Spinal cord (tissue), 9 donors: ENCODE measurements at regions not wholly inside any gene's neighbourhood (a gene's known extent, or its start where the extent isn't known, plus 50 kb on each side); places are given as distances from the start of the nearest gene placed in this dataset.
"Not testable (repeated sequence)": the region's sequence is repeated elsewhere in the genome, so short reads cannot be mapped to it uniquely, and the experiment has no call there.

Experiments used
- DNase-seq, 6 donors: peaks; one replicate each; pipeline versions ENCODE4 v3.0.0 to v3.0.0-alpha.2; 2013 to 2015; ENCODE audit warnings: low spot score in 6 of 6, low read depth in 4 of 6
- H3K27ac ChIP-seq: one replicate; pipeline ENCODE4 v1.5.1; 2013; ENCODE audit warnings: low read depth, low read length, control low read depth
- H3K27me3 ChIP-seq: one replicate; pipeline ENCODE4 v1.6.1; 2013; ENCODE audit warnings: low read length; ENCODE audit not compliant: control insufficient read depth, insufficient read depth
- H3K36me3 ChIP-seq: one replicate; pipeline ENCODE4 v1.6.1; 2013; ENCODE audit warnings: low read length; ENCODE audit not compliant: control insufficient read depth, insufficient read depth
- H3K4me1 ChIP-seq: one replicate; pipeline ENCODE4 v1.6.1; 2013; ENCODE audit warnings: low read length; ENCODE audit not compliant: control insufficient read depth, insufficient read depth
- H3K4me3 ChIP-seq: one replicate; pipeline ENCODE4 v1.5.1; 2013; ENCODE audit warnings: low read depth, low read length, control low read depth
- H3K9me3 ChIP-seq: one replicate; pipeline ENCODE4 v1.6.1; 2013; ENCODE audit warnings: low read length; ENCODE audit not compliant: control insufficient read depth, insufficient read depth
- WGBS: methylation state at CpG from one replicate; pipeline ENCODE4 v1.1.5; 2013; ENCODE audit warnings: missing lambda C conversion rate; ENCODE audit not compliant: insufficient coverage; 5-methylcytosine and 5-hydroxymethylcytosine counted together
- donor health status: healthy.

DNA sequence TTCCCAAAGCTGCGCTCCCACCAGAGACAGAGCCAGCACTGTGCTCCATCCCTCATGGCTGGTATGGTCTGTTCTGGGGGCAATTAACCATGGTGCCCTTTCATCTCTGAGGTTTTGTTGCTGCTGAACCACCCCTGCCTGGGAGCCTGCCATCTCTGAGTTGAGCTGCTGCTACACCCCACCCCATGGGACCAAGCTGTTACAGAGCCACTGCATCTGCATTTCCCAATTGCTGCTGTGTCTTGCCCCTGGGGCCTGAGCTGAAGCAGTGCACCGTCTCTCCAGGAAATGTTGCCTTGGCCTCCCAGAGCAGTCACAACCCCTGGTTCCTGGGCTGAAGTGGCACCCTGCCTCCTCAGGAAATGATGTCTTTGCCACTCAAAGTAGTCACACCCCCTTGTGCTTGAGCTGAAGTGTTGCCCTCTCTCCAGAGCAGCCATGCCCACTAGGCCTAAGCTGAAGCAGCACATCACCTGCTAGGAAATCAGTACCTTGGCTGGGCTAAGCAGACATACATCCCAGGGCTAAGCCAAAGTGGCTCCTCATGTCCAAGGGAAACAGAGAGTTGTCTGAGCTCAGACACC is 140.3 kb downstream of the RERGL start:
- DNase-seq = no peak
- Histone ChIP-seq H3K27me3 (no peaks in the 10 kb centered on the region), H3K27ac (no peak overlapping the region), H3K36me3 (no peaks in the 10 kb centered on the region), H3K4me1 (no peaks in the 10 kb centered on the region), H3K9me3 (no peaks in the 10 kb centered on the region), H3K4me3 (no peak overlapping the region)
- 84% methylated on average over 2 of the region's 2 CpGs for WGBS

- Histone ChIP-seq H3K27ac (no peak overlapping the region), H3K4me3 (no peak overlapping the region), H3K9me3 (no peaks in the 10 kb centered on the region), H3K27me3 (no peaks in the 10 kb centered on the region), H3K36me3 (no peaks in the 10 kb centered on the region), H3K4me1 (no peaks in the 10 kb centered on the region)
- no CpG with 5 or more reads among the region's 4 CpGs for WGBS
- DNase-seq = peak in 3 of 6 donors; percentile 4 to 76 (median 56)
Observed at GRCh38 chr12:17928708-17929366, 161.2 kb downstream of the RERGL start.

- Histone ChIP-seq H3K36me3 (no peaks in the 10 kb centered on the region), H3K27ac (no peak overlapping the region), H3K27me3 (no peaks in the 10 kb centered on the region), H3K9me3 (peaks cover 4% of the 10 kb centered on the region), H3K4me3 (no peak overlapping the region), H3K4me1 (no peaks in the 10 kb centered on the region)
- DNase-seq = no peak
- no CpG with 5 or more reads among the region's 1 CpG for WGBS
Observed at GRCh38 chr12:17918013-17918412, 172.0 kb downstream of the RERGL start.

DNA sequence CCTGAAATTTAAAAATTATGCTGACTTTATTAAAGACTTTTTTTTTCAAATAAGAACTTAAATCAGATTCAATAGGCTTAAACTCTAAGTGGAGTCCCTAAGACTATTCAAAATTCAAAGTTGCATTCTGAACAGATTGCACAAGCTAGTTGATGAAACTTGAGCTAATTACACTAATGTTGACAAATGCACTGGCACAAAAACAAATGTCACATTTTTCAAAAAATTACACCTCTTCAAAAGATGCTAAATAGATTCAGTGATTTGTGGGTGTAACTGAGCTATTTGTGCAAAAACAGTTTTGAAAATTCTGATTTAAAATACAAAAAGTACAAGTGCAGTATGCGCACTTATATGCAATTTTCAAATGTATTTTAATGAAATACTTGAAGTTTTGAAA is 205.4 kb downstream of the RERGL start:
- H3K4me1 ChIP-seq = no peaks in the 10 kb centered on the region
- no CpG with 5 or more reads among the region's 1 CpG for WGBS
- H3K4me3 ChIP-seq = no peak overlapping the region
- H3K27ac ChIP-seq = no peak overlapping the region
- no peaks in the 10 kb centered on the region for H3K27me3 ChIP-seq
- peaks cover 2% of the 10 kb centered on the region for H3K9me3 ChIP-seq
- peak in 1 of 6 donors; percentile 79 for DNase-seq
- no peaks in the 10 kb centered on the region for H3K36me3 ChIP-seq

DNA sequence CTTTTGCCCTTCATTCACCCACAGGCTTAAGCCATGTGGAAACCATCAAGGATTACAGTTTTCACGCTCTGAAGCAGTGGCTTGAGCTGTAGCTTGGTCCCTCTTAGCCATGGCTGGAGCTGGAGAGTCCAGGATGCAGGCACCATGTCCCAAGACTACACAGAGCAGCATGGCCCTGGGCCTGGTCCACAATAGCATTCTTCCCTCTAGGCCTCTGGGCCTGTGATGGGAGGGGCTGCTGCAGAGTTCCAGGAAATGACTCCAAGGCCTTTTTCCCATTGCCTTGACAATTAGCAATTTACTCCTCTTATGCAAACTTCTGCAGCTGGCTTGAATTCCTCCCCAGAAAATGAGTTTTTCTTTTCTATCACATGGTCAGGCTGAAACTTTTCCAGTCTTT is 211.3 kb downstream of the RERGL start:
- DNase-seq = no peak
- Histone ChIP-seq H3K9me3 (peaks cover 2% of the 10 kb centered on the region), H3K4me1 (no peaks in the 10 kb centered on the region), H3K36me3 (no peaks in the 10 kb centered on the region), H3K27ac (no peak overlapping the region), H3K4me3 (no peak overlapping the region), H3K27me3 (no peaks in the 10 kb centered on the region)
- WGBS = 80% methylated on average over 1 of the region's 1 CpG

GRCh38 chr12:17875230-17875629 is 214.8 kb downstream of the RERGL start:
- no peaks in the 10 kb centered on the region for H3K4me1 ChIP-seq
- H3K4me3 ChIP-seq = no peak overlapping the region
- H3K36me3 ChIP-seq = no peaks in the 10 kb centered on the region
- H3K27ac ChIP-seq = no peak overlapping the region
- no peaks in the 10 kb centered on the region for H3K27me3 ChIP-seq
- no peak for DNase-seq
- H3K9me3 ChIP-seq = no peaks in the 10 kb centered on the region

- H3K36me3 ChIP-seq = no peaks in the 10 kb centered on the region
- no CpG with 5 or more reads among the region's 2 CpGs for WGBS
- H3K4me1 ChIP-seq = no peaks in the 10 kb centered on the region
- H3K27ac ChIP-seq = no peak overlapping the region
- no peak for DNase-seq
- H3K4me3 ChIP-seq = no peak overlapping the region
- no peaks in the 10 kb centered on the region for H3K27me3 ChIP-seq
- H3K9me3 ChIP-seq = no peaks in the 10 kb centered on the region
Observed at GRCh38 chr12:17866802-17867201, 223.2 kb downstream of the RERGL start.

DNA sequence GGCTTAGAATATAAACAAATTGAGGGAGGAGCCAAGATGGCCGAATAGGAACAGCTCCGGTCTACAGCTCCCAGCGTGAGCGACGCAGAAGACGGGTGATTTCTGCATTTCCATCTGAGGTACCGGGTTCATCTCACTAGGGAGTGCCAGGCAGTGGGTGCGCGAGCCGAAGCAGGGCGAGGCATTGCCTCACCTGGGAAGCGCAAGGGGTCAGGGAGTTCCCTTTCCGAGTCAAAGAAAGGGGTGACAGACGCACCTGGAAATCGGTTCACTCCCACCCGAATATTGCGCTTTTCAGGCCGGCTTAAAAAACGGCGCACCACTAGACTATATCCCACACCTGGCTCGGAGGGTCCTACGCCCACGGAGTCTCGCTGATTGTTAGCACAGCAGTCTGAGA is 234.4 kb downstream of the RERGL start:
- H3K4me3 ChIP-seq, DNase-seq: not testable (repeated sequence)
- WGBS = 96% methylated on average over 10 of the region's 24 CpGs

GRCh38 chr12:17853054-17853453 is 236.9 kb downstream of the RERGL start:
- H3K27me3 ChIP-seq = no peaks in the 10 kb centered on the region
- H3K4me3 ChIP-seq = no peak overlapping the region

More for the DNA sequence above, 234.4 kb downstream of the RERGL start:
- not testable (repeated sequence) for H3K4me1 ChIP-seq, H3K9me3 ChIP-seq, H3K36me3 ChIP-seq, H3K27ac ChIP-seq, H3K27me3 ChIP-seq

DNA sequence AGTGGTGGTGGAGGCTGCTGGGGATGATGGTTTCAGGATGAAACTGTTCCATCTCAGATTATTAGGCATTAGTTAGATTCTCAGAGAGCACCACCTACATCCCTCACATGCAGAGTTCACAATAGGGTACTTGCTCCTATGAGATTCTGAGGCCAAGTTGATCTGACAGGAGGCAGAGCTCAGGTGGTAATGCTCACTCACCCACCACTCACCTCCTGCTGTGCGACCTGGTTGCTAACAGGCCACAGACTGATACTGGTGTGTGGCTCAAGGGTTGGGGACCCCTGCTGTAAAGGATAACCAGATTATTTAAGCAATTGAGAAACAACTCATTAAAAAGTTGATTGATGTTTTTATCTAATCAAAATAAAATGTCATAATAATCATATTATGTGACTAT is 248.5 kb downstream of the RERGL start:
- H3K36me3 ChIP-seq = no peaks in the 10 kb centered on the region
- H3K4me3 ChIP-seq = no peak overlapping the region
- H3K27me3 ChIP-seq = no peaks in the 10 kb centered on the region
- H3K9me3 ChIP-seq = no peaks in the 10 kb centered on the region
- no peak overlapping the region for H3K27ac ChIP-seq
- no peak for DNase-seq
- no peaks in the 10 kb centered on the region for H3K4me1 ChIP-seq
- no CpG with 5 or more reads among the region's 1 CpG for WGBS

More at GRCh38 chr12:17853054-17853453, 236.9 kb downstream of the RERGL start:
- no peaks in the 10 kb centered on the region for H3K9me3 ChIP-seq
- H3K36me3 ChIP-seq = no peaks in the 10 kb centered on the region
- no peaks in the 10 kb centered on the region for H3K4me1 ChIP-seq
- no peak for DNase-seq
- H3K27ac ChIP-seq = no peak overlapping the region
- no CpG with 5 or more reads among the region's 2 CpGs for WGBS
